HG03439 (cell line): ENCODE measurements at regions not wholly inside any gene's neighbourhood (a gene's known extent, or its start where the extent isn't known, plus 50 kb on each side); places are given as distances from the start of the nearest gene placed in this dataset.
"Not testable (repeated sequence)": the region's sequence is repeated elsewhere in the genome, so short reads cannot be mapped to it uniquely, and the experiment has no call there.

Source experiments
- ATAC-seq: cut with Tn5 transposase; IDR thresholded peaks from one replicate; pipeline ENCODE4 v1.9.1; 2021; ENCODE audit warnings: mild to moderate bottlenecking, moderate library complexity; ENCODE audit not compliant: unreplicated experiment

GRCh38 chr15:81830520-81830919 lies 215.3 kb downstream of the MEX3B start:
- ATAC-seq, result no peak

DNA sequence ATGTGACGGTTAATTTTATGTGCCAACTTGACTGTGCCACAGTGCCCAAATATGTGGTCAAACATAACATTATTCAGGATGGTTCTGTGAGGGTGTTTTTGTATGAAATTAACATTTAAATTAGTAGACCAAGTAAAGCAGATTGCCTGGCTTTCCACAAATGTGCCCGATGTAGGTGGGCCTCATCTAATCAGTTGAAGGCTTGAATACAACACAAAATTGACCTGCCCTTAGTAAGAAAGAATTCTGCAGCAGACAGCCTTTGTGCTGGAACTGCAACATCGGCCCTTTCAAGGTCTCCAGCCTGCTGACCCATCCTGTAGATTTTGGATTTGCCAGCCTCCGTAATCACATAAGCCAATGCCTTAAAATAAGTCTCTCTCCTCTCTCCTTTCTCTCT lies 215.9 kb downstream of the MEX3B start:
- no peak for ATAC-seq

- ATAC-seq, result no peak
Measured at GRCh38 chr15:81828135-81828534, 217.7 kb downstream of the MEX3B start.

DNA sequence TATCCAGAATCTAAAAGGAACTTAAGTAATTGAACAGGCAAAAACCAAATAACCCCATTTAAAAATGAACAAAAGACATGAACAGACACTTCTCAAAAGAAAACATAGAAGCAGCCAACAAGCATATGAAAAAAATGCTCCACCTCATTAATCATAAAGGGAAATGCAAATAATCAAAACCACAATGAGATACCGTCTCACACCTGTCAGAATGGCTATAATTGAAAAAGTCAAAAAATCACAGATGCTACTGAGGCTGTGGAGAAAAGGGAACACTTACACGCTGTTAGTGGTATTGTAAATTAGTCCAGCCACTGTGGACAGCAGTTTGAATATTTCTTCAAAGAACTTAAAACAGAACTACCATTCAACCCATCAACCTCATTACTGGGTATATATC lies 220.7 kb downstream of the MEX3B start:
- ATAC-seq, result no peak

DNA sequence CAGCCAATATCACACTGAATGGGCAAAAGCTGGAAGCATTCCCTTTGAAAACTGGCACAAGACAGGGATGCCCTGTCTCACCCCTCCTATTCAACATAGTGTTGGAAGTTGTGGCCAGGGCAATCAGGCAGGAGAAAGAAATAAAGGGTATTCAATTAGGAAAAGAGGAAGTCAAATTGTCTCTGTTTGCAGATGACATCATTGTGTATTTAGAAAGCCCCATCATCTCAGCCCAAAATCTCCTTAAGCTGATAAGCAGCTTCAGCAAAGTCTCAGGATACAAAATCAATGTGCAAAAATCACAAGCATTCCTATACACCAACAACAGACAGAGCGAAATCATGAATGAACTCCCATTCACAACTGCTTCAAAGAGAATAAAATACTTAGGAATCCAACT lies 223.2 kb downstream of the MEX3B start:
- ATAC-seq, result not testable (repeated sequence)

DNA sequence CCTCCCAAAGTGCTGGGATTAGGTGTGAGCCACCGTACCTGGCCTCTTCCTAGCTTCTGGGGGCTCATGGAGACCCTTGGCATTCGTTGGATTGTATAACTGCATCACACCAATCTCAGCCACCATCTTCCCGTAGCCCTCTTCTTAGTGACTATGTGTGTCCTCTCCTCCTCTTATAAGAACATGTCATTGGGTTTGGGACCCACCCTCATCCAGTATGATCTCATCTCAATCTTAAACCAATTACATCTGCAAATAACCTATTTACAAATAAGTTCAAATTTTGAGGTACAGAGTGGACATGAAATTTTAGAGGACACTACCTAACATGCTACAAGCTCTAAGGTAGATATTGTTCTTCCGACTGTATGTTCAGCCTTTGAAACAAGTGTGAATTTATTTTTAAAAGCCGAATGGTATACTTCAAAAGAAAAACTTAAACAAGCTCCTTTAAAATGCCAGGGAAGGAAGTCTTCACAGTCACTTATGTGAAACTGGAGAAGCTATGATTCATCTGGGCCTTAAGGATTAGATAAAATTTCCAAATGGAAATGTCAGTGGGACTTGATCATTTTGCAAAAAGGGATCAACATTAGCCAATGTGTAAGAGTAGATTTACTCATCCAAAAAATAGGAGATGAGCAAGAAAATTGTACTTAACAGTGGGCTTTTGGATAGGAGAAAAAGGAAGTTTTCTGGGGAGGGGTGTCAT lies 225.7 kb downstream of the MEX3B start:
- no peak for ATAC-seq

- ATAC-seq, result no peak
Measured at GRCh38 chr15:81814882-81815455, 230.8 kb downstream of the MEX3B start.

- ATAC-seq, result no peak
Measured at GRCh38 chr15:81813215-81813614, 232.6 kb downstream of the MEX3B start.

- ATAC-seq, result no peak
Measured at GRCh38 chr15:81812456-81812855, 233.4 kb downstream of the MEX3B start.

DNA sequence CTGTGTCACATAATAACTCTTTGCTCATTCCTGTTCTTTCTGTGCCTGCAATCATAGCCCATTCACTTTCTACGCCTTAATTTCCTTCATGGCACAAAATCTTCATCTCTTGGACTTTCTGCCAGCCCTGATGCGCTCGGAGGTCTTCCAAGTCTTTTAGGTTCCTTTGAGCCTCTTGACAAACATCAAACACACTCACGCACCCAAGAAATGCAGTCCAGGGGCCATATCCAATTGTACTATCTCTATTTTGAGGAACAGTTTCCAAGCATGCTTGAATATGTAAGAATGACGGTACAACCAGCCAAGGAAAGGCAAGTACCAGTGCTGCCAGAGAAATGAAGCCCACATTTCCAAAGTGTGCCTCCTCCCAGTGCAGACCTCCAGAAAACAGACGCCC lies 234.1 kb downstream of the MEX3B start:
- ATAC-seq, result no peak

DNA sequence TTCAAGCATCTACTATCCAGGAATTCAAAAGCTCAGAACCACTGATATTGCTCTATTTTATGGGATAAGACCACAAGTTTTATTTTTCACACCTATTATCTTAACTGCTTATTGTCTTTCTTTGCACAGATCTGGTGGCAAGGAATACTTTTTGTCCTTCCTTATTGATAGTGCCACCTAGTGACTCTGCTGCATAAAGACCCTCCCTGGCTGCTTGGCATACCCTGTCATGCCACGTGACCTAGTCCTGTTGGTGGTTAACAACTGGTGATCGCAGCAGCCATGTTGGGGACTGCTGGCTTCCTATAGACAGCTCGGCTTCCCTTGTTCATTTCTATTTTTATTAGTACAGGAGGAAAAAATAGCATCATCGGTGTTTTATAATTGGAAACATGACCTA lies 236.3 kb downstream of the MEX3B start:
- ATAC-seq, result no peak

DNA sequence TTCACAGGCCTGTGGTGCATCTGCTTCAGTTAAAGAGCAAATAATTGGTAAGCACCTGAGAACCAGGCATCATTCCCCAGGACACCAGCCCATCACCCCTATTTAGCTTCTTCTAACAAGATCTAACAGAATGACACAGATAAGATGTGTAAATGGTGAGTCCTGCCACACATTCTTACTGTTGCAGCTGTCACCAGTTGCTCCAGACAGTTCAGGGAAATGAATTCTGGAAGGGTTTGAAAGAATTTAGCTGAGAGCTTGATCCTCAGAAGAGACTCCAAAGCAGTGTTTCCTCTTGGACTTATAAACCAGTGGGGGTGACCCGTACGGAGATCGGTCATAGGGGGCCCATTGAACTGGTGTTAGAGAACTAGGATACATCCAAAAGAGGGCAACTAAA lies 238.0 kb downstream of the MEX3B start:
- no peak for ATAC-seq

- no peak for ATAC-seq
Measured at GRCh38 chr15:81807186-81807585, 238.6 kb downstream of the MEX3B start.

DNA sequence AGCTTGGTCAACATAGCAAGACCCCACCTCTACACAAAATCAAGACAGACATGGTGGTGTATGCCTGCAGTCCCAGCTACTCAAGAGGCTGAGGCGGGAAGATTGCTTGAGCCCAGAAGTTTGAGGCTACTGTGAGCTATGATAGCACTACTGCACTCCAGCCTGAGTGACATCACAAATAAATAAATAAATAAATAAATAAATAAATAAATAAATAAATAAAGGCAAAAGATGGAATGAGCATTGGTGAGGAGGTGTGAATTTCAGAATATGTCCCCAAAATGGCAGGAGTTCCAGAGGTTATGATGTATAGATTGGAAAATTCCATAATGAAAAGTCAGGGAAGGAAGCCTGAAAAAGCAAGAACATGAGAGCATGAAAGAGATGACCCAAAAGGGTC lies 249.9 kb downstream of the MEX3B start:
- ATAC-seq, result no peak

DNA sequence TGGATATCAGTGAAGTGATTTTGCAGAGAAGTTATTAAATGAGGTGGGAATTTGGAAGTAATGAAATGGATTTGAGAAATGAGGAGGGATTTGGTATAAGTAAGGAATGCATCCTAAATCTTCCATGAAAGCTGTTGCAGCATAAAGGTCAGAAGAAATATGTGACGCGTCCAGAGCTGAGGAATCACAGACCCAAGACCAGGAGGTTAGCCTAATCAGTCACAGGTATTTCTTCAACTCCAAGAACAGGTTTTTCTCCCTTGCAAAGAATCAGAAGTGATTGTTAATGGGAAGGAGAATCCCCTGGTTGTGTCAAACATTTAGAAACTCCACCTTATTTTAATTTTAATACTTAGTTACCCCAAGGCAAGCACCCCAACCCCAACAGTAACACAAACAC lies 253.2 kb downstream of the MEX3B start:
- no peak for ATAC-seq

GRCh38 chr15:81791322-81791721 lies 254.5 kb downstream of the MEX3B start:
- ATAC-seq, result not testable (repeated sequence)

DNA sequence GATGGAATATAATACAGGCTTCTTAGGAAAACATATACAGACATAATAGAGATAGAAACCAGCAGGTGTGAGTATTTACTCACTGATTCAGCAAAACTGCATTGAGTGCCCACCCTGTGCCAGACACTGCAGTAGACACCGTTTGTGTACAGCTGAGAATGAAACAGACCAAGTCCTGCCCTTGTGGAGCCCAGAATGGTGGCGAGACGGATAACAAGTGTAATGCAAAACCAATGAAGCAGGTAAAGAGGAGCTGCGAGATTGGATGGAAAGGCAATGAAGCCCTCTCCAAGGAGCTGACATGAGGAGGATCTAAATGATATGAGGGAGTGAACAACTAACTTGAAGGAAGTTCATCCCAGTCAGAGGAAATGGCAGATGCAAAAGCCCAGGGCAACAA lies 256.4 kb downstream of the MEX3B start:
- ATAC-seq, result no peak

DNA sequence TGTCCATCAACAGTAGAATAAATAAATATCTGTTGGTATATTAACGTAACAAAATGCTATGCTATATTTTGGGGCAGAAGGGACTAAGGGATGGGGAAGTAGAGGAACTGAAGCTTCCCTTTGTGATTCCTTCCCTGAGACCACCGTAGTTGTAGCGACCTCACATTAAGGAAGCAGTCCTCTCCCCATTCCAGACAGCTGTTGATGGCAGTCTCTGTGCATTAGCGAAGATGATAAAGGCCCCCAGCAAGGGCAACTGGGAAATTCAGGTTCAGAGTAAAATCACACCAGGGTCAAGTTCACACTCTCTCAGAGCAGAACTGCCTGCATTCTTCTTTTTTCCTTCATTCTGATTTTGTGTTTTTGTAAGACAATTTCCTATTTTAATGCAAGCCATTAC lies 259.0 kb downstream of the MEX3B start:
- ATAC-seq, result no peak

GRCh38 chr15:81785679-81786078 lies 260.1 kb downstream of the MEX3B start:
- no peak for ATAC-seq

GRCh38 chr15:81785181-81785580 lies 260.6 kb downstream of the MEX3B start:
- ATAC-seq, result no peak

DNA sequence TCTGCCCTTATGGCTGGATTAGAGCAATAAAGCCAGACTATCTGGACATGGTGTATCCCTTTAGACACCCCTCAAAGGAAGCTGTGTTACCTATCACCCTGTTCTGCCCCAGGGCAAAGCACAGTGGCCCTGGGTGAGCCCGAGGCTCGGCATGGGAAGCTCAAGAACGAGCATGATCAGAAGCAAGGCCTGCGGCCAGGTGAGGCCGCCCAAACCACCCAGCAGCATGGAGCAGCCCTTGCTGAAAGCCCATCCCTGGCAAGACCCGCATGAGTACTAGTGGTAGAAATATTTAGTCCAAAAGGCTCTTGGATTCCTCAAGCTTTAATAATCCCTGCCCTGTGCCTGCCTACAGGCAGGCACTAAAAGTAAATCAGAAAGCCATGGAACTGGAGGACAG lies 261.1 kb downstream of the MEX3B start:
- ATAC-seq, result no peak

GRCh38 chr15:81783586-81783985 lies 262.2 kb downstream of the MEX3B start:
- no peak for ATAC-seq

DNA sequence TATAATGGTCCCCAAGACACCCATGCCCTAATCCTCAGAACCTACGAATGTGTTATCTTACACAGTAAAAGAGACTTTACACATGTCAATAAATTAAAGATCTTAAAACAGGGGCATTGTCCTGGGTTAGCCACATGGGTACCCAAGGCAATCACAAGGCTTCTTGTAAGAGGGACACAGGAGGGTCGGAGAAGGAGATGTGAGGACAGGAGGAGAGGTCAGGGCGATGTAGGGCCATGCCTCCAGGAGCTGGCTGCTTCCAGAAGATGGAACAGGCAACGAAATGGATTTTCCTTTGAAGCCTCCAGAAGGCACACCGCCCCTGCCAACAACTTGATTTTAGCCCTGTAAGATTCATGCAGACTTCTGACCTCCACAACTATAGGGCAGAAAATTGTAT lies 262.7 kb downstream of the MEX3B start:
- no peak for ATAC-seq
